Lung (tissue), 11 donors: ENCODE measurements at regions not wholly inside any gene's neighbourhood (a gene's known extent, or its start where the extent isn't known, plus 50 kb on each side); places are given as distances from the start of the nearest gene placed in this dataset.

ENCODE experiments used
- ATAC-seq: fragments of 200-7000 bp; cut with Tn5 transposase; one replicate; pipeline ENCODE4 v1.9.1; 2020; ENCODE audit warnings: moderate number of reproducible peaks; ENCODE audit not compliant: insufficient read depth, low FRiP score
- DNase-seq, 3 donors: peaks; one replicate each; pipeline ENCODE4 v3.0.0-alpha.2; 2013 to 2017
- H3K27ac ChIP-seq, 2 donors: one replicate each; pipeline ENCODE4 v1.5.1; 2013; ENCODE audit warnings: mild to moderate bottlenecking in 2 of 2, moderate library complexity in 2 of 2, control low read depth in 1 of 2, inconsistent platforms in 1 of 2, low read depth in 1 of 2, low read length in 1 of 2
- H3K27me3 ChIP-seq, 3 donors: one replicate each; pipeline ENCODE4 v1.5.1; 2013; ENCODE audit warnings: low read length in 2 of 3; ENCODE audit not compliant: control insufficient read depth in 3 of 3, insufficient read depth in 3 of 3
- H3K36me3 ChIP-seq, 4 donors: one replicate each; pipeline ENCODE4 v1.5.1; 2013; ENCODE audit warnings: low read length in 4 of 4, mild to moderate bottlenecking in 1 of 4, moderate library complexity in 1 of 4; ENCODE audit not compliant: control insufficient read depth in 4 of 4, insufficient read depth in 4 of 4
- H3K4me1 ChIP-seq, 5 donors: one replicate each; pipeline ENCODE4 v1.5.1; 2013; ENCODE audit warnings: low read length in 5 of 5, mild to moderate bottlenecking in 2 of 5, moderate library complexity in 1 of 5; ENCODE audit not compliant: control insufficient read depth in 5 of 5, insufficient read depth in 5 of 5
- H3K4me3 ChIP-seq: one replicate; pipeline ENCODE4 v1.5.1; 2013; ENCODE audit warnings: mild to moderate bottlenecking, control low read depth, moderate library complexity
- H3K9ac ChIP-seq, 2 donors: one replicate each; pipeline ENCODE4 v1.5.1; 2013; ENCODE audit warnings: low read length in 2 of 2, control low read depth in 1 of 2; ENCODE audit not compliant: insufficient read depth in 1 of 2
- H3K9me3 ChIP-seq, 4 donors: one replicate each; pipeline ENCODE4 v1.5.1; 2013; ENCODE audit warnings: low read length in 3 of 4, mild to moderate bottlenecking in 1 of 4, moderate library complexity in 1 of 4; ENCODE audit not compliant: control insufficient read depth in 4 of 4, insufficient read depth in 3 of 4
- CTCF ChIP-seq: IDR thresholded peaks from 2 replicates; pipeline ENCODE4 v1.5.1; 2012; ENCODE audit warnings: mild to moderate bottlenecking; ENCODE audit errors: control extremely low read depth, extremely low read depth
- WGBS, 2 donors: extraction: QIAGEN DNeasy Blood & Tissue Kit; methylation state at CpG; one replicate each; pipeline ENCODE4 v1.1.7; 2013; 5-methylcytosine and 5-hydroxymethylcytosine counted together
- donor health status: control.
- donor health status: control.
- donor health status: Bipolar disorder and iron deficiency.
- donor health status: healthy.
- donor health status: DM: yes; HTN: yes; CAD: no.

GRCh38 chr2:19460761-19461160 lies 102.3 kb upstream of the OSR1 start:
- no peak for TF ChIP-seq CTCF
- Histone ChIP-seq H3K27me3 (no peaks in the 10 kb centered on the region), H3K9me3 (peaks cover 0 to 4% (median 2%) of the 10 kb centered on the region in 4 donors), H3K36me3 (no peaks in the 10 kb centered on the region), H3K9ac (no peak overlapping the region), H3K27ac (no peak overlapping the region), H3K4me3 (no peak overlapping the region), H3K4me1 (peaks cover 0 to 3% (median 0%) of the 10 kb centered on the region in 5 donors)
- DNase-seq (no peak), ATAC-seq (no peak)
- 94 to 97% methylated on average over 5 of the region's 5 CpGs for WGBS, 2 donors

GRCh38 chr2:19458427-19459003 lies 100.1 kb upstream of the OSR1 start:
- Histone ChIP-seq H3K27me3 (no peaks in the 10 kb centered on the region), H3K36me3 (no peaks in the 10 kb centered on the region), H3K9me3 (peaks cover 0 to 5% (median 3%) of the 10 kb centered on the region in 4 donors), H3K27ac (no peak overlapping the region), H3K4me1 (peaks cover 0 to 3% (median 0%) of the 10 kb centered on the region in 5 donors), H3K9ac (no peak overlapping the region), H3K4me3 (no peak overlapping the region)
- no peak for ATAC-seq
- no peak for DNase-seq
- 90 to 98% methylated on average over 1 of the region's 1 CpG for whole genome bisulfite sequencing, 2 donors
- no peak for TF ChIP-seq CTCF

GRCh38 chr2:19457809-19458208 lies 99.4 kb upstream of the OSR1 start:
- no peak for TF ChIP-seq CTCF
- peaks cover 0 to 6% (median 4%) of the 10 kb centered on the region in 4 donors for H3K9me3 ChIP-seq
- no peak for DNase-seq
- no peak overlapping the region for H3K4me3 ChIP-seq
- no peaks in the 10 kb centered on the region for H3K27me3 ChIP-seq
- H3K27ac ChIP-seq: no peak overlapping the region
- H3K9ac ChIP-seq: no peak overlapping the region
- no peak for ATAC-seq
- no peaks in the 10 kb centered on the region for H3K36me3 ChIP-seq
- peaks cover 0 to 3% (median 0%) of the 10 kb centered on the region in 5 donors for H3K4me1 ChIP-seq
